ENCODE measurements at regions not wholly inside any gene's neighbourhood (a gene's known extent, or its start where the extent isn't known, plus 50 kb on each side); places are given as distances from the start of the nearest gene placed in this dataset.

DNA sequence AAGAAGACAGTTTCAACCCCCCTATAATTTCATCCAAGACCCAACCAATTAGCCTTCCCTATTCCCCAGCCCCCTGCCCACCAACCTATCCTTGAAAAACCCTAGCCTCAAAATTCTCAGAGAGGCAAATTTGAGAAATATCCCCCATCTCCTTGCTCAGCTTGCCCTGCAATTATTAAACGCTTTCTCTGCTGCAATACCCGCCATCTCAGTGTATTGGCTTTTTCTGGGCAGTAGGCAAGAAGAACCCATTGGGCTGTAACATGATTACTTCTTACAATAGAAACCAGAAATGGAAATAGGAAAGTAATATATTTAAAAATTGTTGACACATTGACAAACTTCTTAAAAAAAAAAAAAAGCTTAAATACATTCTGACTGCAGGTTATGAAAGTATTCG lies 140.6 kb upstream of the CCDC150 start:
- TF ChIP-seq, protein P1, sequence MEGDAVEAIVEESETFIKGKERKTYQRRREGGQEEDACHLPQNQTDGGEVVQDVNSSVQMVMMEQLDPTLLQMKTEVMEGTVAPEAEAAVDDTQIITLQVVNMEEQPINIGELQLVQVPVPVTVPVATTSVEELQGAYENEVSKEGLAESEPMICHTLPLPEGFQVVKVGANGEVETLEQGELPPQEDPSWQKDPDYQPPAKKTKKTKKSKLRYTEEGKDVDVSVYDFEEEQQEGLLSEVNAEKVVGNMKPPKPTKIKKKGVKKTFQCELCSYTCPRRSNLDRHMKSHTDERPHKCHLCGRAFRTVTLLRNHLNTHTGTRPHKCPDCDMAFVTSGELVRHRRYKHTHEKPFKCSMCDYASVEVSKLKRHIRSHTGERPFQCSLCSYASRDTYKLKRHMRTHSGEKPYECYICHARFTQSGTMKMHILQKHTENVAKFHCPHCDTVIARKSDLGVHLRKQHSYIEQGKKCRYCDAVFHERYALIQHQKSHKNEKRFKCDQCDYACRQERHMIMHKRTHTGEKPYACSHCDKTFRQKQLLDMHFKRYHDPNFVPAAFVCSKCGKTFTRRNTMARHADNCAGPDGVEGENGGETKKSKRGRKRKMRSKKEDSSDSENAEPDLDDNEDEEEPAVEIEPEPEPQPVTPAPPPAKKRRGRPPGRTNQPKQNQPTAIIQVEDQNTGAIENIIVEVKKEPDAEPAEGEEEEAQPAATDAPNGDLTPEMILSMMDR (IDR thresholded peaks at IDR 0.05), result no peak
- TF ChIP-seq POLR2A (IDR thresholded peaks at IDR 0.05), result no peak
- no peak for TF ChIP-seq POLR2AphosphoS5 (IDR thresholded peaks at IDR 0.05; ENCODE audit: insufficient read depth in 1 of 2, low read depth in 1 of 2)

All from vagina (tissue), 2 donors.